ENCODE measurements at regions not wholly inside any gene's neighbourhood (a gene's known extent, or its start where the extent isn't known, plus 50 kb on each side); places are given as distances from the start of the nearest gene placed in this dataset.

DNA sequence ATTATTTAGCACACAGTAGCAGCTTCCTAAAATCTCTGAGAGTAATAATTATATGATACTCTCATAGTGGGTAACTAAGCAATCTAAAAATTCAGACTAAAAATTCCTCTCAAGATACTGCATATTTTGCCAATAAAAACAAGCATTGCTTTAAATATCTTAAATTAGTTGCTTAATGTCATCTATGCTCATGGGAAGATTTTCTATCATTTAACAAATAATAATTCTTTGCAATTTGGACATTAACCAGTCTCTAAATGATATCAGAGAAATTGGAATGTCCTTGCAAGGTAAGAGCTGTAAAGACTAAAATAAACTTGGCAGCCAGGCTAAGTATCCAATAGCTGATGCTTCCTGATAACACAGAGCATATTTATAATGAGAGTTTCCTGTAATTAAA lies 221.8 kb downstream of the SNCAIP start:
- TF ChIP-seq, protein P1, sequence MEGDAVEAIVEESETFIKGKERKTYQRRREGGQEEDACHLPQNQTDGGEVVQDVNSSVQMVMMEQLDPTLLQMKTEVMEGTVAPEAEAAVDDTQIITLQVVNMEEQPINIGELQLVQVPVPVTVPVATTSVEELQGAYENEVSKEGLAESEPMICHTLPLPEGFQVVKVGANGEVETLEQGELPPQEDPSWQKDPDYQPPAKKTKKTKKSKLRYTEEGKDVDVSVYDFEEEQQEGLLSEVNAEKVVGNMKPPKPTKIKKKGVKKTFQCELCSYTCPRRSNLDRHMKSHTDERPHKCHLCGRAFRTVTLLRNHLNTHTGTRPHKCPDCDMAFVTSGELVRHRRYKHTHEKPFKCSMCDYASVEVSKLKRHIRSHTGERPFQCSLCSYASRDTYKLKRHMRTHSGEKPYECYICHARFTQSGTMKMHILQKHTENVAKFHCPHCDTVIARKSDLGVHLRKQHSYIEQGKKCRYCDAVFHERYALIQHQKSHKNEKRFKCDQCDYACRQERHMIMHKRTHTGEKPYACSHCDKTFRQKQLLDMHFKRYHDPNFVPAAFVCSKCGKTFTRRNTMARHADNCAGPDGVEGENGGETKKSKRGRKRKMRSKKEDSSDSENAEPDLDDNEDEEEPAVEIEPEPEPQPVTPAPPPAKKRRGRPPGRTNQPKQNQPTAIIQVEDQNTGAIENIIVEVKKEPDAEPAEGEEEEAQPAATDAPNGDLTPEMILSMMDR (conservative IDR thresholded peaks at IDR 0.05 in 1 of 2, IDR thresholded peaks at IDR 0.05 in 1 of 2; ENCODE audit: low read depth in 1 of 2, low read length in 2 of 2): no peak
- TF ChIP-seq EZH2 (IDR thresholded peaks at IDR 0.05; ENCODE audit: low read length, missing control alignments): no peak
